PC-3 (cell line): ENCODE measurements at regions not wholly inside any gene's neighbourhood (a gene's known extent, or its start where the extent isn't known, plus 50 kb on each side); places are given as distances from the start of the nearest gene placed in this dataset.

Experiments used
- CTCF ChIP-seq: fragments of 300-600 bp; sonication (generic); conservative IDR thresholded peaks from 2 replicates; pipeline ENCODE4 v1.5.1; 2017; ENCODE audit warnings: antibody characterized with exemption, low read depth, mild to moderate bottlenecking, low read length
- EZH2 ChIP-seq: fragments of 300-600 bp; sonication (generic); IDR thresholded peaks from one replicate; pipeline ENCODE4 v1.6.1; 2017; ENCODE audit warnings: antibody characterized with exemption, mild to moderate bottlenecking, low read length; ENCODE audit not compliant: unreplicated experiment
- EZH2phosphoT487 ChIP-seq: fragments of 300-600 bp; sonication (generic); IDR thresholded peaks from 2 replicates; pipeline ENCODE4 v1.6.1; 2018; ENCODE audit warnings: mild to moderate bottlenecking, antibody characterized with exemption, low read length, borderline replicate concordance

- TF ChIP-seq EZH2: no peak
- TF ChIP-seq CTCF: no peak
- TF ChIP-seq EZH2phosphoT487: no peak
Observed at GRCh38 chr6:99852031-99852430, 142.0 kb downstream of the MCHR2 start.
